ENCODE measurements at regions not wholly inside any gene's neighbourhood (a gene's known extent, or its start where the extent isn't known, plus 50 kb on each side); places are given as distances from the start of the nearest gene placed in this dataset.
"Not testable (repeated sequence)": the region's sequence is repeated elsewhere in the genome, so short reads cannot be mapped to it uniquely, and the experiment has no call there.

- H2BK120ac ChIP-seq (ENCODE audit: low read depth, low read length); H3K23ac ChIP-seq (ENCODE audit: low read depth, low read length); H3K14ac ChIP-seq (replicated peaks; ENCODE audit: low read depth, low read length); BruUV-seq (replicated peaks); CTCF ChIA-PET; H2BK15ac ChIP-seq (ENCODE audit: low read depth, low read length); H3K9me1 ChIP-seq (ENCODE audit: insufficient read depth, low read length); in situ Hi-C loops (cut with MboI; ENCODE audit: low sequenced_read_pairs); intact Hi-C loops (cut with micrococcal nuclease); H3K4ac ChIP-seq (ENCODE audit: low read depth, low read length); H3K4me2 ChIP-seq (ENCODE audit: low read depth, low read length); H3K79me1 ChIP-seq (ENCODE audit: low read depth in 1 of 2, low read length in 2 of 2); H3K18ac ChIP-seq (ENCODE audit: low read depth, low read length); H3K4me1 ChIP-seq (ENCODE audit: control insufficient read depth, insufficient read depth, low read length); H3K9me3 ChIP-seq (ENCODE audit: control insufficient read depth, insufficient read depth, low read length); H2AK9ac ChIP-seq (replicated peaks; ENCODE audit: low read depth, low read length, poor library complexity); H3K56ac ChIP-seq (ENCODE audit: extremely low read depth, insufficient read depth, low read length); H2AFZ ChIP-seq (replicated peaks; ENCODE audit: low read length, poor library complexity); H4K8ac ChIP-seq (ENCODE audit: low read depth in 2 of 2, low read length in 2 of 2); H4K20me1 ChIP-seq (ENCODE audit: insufficient read depth, low read length); H2BK20ac ChIP-seq (ENCODE audit: low read depth, low read length); H3K27ac ChIP-seq (ENCODE audit: insufficient read depth, low read length); H4K5ac ChIP-seq (ENCODE audit: low read depth, low read length); H3K36me3 ChIP-seq (ENCODE audit: control insufficient read depth, insufficient read depth, low read length); DNase-seq; H2BK5ac ChIP-seq (ENCODE audit: low read depth, low read length, poor library complexity, severe bottlenecking); H3K9ac ChIP-seq (ENCODE audit: low read depth, low read length); POLR2A ChIA-PET (ENCODE audit: unreplicated experiment); H3K4me3 ChIP-seq (ENCODE audit: insufficient read depth, low read depth, low read length); H3K27me3 ChIP-seq (ENCODE audit: control insufficient read depth, insufficient read depth, low read length); ATAC-seq (ENCODE audit: low read depth); H2AK5ac ChIP-seq (ENCODE audit: low read depth, low read length); H4K91ac ChIP-seq (ENCODE audit: insufficient read depth, low read depth, low read length): not testable (repeated sequence)
- WGBS, 2 experiments (ENCODE audit: extremely low coverage in 2 of 2, insufficient read length in 1 of 2), result 24% methylated on average over 5 of the region's 22 CpGs; no CpG with 5 or more reads in 1 of the 2 experiments
- dilution Hi-C loops (cut with HindIII; ENCODE audit: low sequenced_read_pairs, unreplicated experiment), result loop anchor here (25.0 kb wide), 1 partner anchor 439 kb away; no protein-coding TSS in a partner anchor
Observed at GRCh38 chr1:115147928-115148327, 58.6 kb upstream of the TSPAN2 start.
